ENCODE measurements at regions not wholly inside any gene's neighbourhood (a gene's known extent, or its start where the extent isn't known, plus 50 kb on each side); places are given as distances from the start of the nearest gene placed in this dataset.

DNA sequence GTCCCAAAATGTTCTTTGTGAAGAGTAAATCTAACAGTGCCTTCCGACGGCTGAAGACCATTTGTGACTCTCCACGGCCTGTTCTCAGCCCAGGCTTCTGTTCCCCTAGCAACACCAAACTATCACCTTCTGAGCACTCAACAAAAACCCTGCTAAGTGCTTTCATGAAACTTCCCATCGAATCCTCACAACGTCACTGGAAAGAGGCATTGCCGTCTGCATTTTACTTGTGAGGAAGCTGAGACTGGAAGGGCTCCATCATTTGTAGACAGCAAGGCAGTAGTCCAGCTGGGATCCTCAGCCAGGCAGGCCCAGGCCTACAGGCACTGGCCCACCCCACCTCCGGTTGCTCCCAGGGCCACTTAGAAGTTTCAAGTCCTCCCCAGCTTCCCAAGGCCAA is 97.8 kb upstream of the POU3F3 start:
- 86 to 90% methylated on average over 7 of the region's 7 CpGs for WGBS, 2 donors
- TF ChIP-seq EP300 (IDR thresholded peaks at IDR 0.05) (no peak), POLR2AphosphoS5 (IDR thresholded peaks at IDR 0.05) (no peak), CTCF (IDR thresholded peaks at IDR 0.05) (no peak), POLR2A (IDR thresholded peaks at IDR 0.05) (no peak)
- Histone ChIP-seq H3K4me3 (no peak overlapping the region), H3K9me3 (no peaks in the 10 kb centered on the region), H3K36me3 (no peaks in the 10 kb centered on the region), H3K27me3 (no peaks in the 10 kb centered on the region), H3K4me1 (peaks cover 0 to 4% (median 2%) of the 10 kb centered on the region in 4 donors), H3K27ac (no peak overlapping the region)
- no peak for DNase-seq
- intact Hi-C loops (cut with DNase I): no loop called here

- Histone ChIP-seq H3K27me3 (no peaks in the 10 kb centered on the region), H3K9me3 (no peaks in the 10 kb centered on the region), H3K36me3 (no peaks in the 10 kb centered on the region), H3K4me3 (no peak overlapping the region), H3K27ac (no peak overlapping the region), H3K4me1 (peaks cover 0 to 4% (median 2%) of the 10 kb centered on the region in 4 donors)
- TF ChIP-seq EP300 (IDR thresholded peaks at IDR 0.05): no peak
- no peak for TF ChIP-seq POLR2A (IDR thresholded peaks at IDR 0.05)
- no peak for TF ChIP-seq CTCF (IDR thresholded peaks at IDR 0.05)
- no peak for TF ChIP-seq POLR2AphosphoS5 (IDR thresholded peaks at IDR 0.05)
- 87 to 91% methylated on average over 5 of the region's 5 CpGs for WGBS, 2 donors
- DNase-seq: no peak
- intact Hi-C loops (cut with DNase I): no loop called here
Measured at GRCh38 chr2:104757056-104757455, 96.9 kb upstream of the POU3F3 start.

DNA sequence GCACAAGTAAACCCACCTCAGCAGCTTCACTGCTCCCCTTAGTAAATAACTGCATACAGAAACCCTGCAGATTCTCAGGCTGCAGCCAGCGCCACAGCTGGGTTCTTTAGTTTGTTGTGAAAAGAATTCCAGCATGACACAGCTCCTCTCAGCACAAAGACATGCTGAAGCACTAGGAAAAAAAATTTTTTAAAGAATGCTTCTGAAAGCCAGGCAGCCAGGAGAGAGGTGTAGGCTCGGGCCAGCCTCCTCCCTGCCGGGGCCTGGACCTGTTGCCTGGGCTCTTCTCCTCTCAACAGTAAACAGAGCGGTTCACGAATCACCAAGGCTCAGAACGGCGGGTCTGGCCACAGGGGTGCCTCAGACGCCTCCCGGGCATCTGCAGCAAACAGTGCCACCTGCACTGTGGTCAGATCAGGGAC is 95.7 kb upstream of the POU3F3 start:
- H3K27me3 ChIP-seq: no peaks in the 10 kb centered on the region
- intact Hi-C loops (cut with DNase I): no loop called here
- DNase-seq: no peak
- H3K27ac ChIP-seq: no peak overlapping the region
- TF ChIP-seq CTCF (IDR thresholded peaks at IDR 0.05): no peak
- no peak for TF ChIP-seq EP300 (IDR thresholded peaks at IDR 0.05)
- TF ChIP-seq POLR2AphosphoS5 (IDR thresholded peaks at IDR 0.05): no peak
- TF ChIP-seq POLR2A (IDR thresholded peaks at IDR 0.05): no peak
- H3K36me3 ChIP-seq: no peaks in the 10 kb centered on the region
- no peak overlapping the region for H3K4me3 ChIP-seq
- no peaks in the 10 kb centered on the region for H3K9me3 ChIP-seq
- H3K4me1 ChIP-seq: peaks cover 0 to 4% (median 2%) of the 10 kb centered on the region in 4 donors
- WGBS, 2 donors: 11 to 26% methylated on average over 9 of the region's 9 CpGs

DNA sequence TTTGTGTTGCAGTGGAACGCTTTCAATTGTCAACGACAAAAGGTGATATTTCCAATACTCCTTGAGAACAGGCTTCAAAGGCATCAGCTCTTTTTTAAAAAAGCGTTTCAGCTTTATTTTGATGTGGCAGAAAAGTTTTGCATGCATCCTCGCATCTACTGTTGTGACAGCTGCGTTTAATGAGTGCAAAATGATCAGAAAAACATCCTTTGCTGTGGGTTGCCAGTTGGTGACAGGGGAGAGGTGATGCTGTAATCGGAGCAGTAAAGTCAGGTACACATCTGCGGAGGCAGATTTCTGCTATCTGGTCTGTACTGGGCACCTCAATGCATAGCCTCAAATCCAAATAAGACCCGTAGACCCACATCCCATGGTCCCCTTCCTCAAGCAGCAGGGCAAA is 91.9 kb upstream of the POU3F3 start:
- no peak overlapping the region for H3K4me3 ChIP-seq
- intact Hi-C loops (cut with DNase I): no loop called here
- peaks cover 0 to 4% (median 2%) of the 10 kb centered on the region in 4 donors for H3K4me1 ChIP-seq
- no peak for TF ChIP-seq POLR2A (IDR thresholded peaks at IDR 0.05)
- no peak for TF ChIP-seq CTCF (IDR thresholded peaks at IDR 0.05)
- TF ChIP-seq POLR2AphosphoS5 (IDR thresholded peaks at IDR 0.05): no peak
- no peak for TF ChIP-seq EP300 (IDR thresholded peaks at IDR 0.05)
- H3K9me3 ChIP-seq: no peaks in the 10 kb centered on the region
- H3K27ac ChIP-seq: no peak overlapping the region
- WGBS, 2 donors: 73 to 82% methylated on average over 8 of the region's 8 CpGs
- no peaks in the 10 kb centered on the region for H3K36me3 ChIP-seq
- H3K27me3 ChIP-seq: no peaks in the 10 kb centered on the region
- DNase-seq: no peak

GRCh38 chr2:104766683-104767082 is 87.2 kb upstream of the POU3F3 start:
- intact Hi-C loops (cut with DNase I): no loop called here
- Histone ChIP-seq H3K27me3 (no peaks in the 10 kb centered on the region), H3K4me3 (no peak overlapping the region), H3K36me3 (no peaks in the 10 kb centered on the region), H3K4me1 (no peaks in the 10 kb centered on the region), H3K27ac (no peak overlapping the region), H3K9me3 (peaks cover 0 to 3% (median 2%) of the 10 kb centered on the region in 4 donors)
- no peak for DNase-seq
- TF ChIP-seq POLR2AphosphoS5 (IDR thresholded peaks at IDR 0.05): no peak
- TF ChIP-seq CTCF (IDR thresholded peaks at IDR 0.05): no peak
- TF ChIP-seq POLR2A (IDR thresholded peaks at IDR 0.05): no peak
- TF ChIP-seq EP300 (IDR thresholded peaks at IDR 0.05): no peak
- 66 to 72% methylated on average over 10 of the region's 10 CpGs for WGBS, 2 donors
